HG02885 (cell line): ENCODE measurements at regions not wholly inside any gene's neighbourhood (a gene's known extent, or its start where the extent isn't known, plus 50 kb on each side); places are given as distances from the start of the nearest gene placed in this dataset.
"Not testable (repeated sequence)": the region's sequence is repeated elsewhere in the genome, so short reads cannot be mapped to it uniquely, and the experiment has no call there.

ENCODE experiments used
- ATAC-seq: cut with Tn5 transposase; IDR thresholded peaks from one replicate; pipeline ENCODE4 v1.9.1; 2021; ENCODE audit warnings: mild to moderate bottlenecking; ENCODE audit not compliant: unreplicated experiment, poor library complexity

DNA sequence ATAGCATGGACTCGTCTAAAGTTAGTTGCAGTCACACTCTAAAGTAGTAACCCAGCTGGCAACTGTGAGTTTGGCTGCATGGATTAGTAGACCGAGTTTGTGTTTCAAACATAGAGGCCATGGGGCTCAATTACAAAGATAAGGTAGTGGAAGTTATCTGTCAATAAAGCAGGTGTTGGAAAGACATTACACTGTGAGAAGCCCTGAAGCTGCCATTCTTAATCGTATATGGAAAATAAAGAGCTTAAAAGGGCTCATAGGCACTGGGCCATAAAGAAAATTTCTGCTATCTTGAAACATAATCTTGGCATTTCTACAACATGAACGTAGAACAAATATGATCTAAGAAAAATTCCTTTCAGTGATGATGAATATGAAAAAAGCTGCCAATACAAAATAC lies 837.7 kb downstream of the REEP3 start:
- ATAC-seq: no peak

DNA sequence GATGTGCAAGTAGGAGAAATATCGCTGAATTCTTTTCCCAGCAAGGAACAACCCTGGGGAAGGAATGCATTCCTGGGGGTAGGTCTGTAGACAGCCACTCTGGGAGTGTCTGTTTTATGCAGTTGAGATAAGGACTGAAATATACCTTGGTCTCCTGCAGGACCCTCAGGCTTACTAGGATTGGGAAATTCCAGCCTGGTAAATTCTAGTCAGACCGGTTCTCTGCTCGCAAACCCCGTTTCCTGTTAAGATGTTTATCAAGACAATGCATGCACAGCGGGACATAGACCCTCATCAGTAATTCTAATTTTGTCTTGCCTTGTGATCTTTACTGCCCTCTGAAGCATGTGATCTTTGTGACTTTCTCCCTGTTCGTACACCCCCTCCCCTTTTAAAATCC lies 839.0 kb downstream of the REEP3 start:
- not testable (repeated sequence) for ATAC-seq

DNA sequence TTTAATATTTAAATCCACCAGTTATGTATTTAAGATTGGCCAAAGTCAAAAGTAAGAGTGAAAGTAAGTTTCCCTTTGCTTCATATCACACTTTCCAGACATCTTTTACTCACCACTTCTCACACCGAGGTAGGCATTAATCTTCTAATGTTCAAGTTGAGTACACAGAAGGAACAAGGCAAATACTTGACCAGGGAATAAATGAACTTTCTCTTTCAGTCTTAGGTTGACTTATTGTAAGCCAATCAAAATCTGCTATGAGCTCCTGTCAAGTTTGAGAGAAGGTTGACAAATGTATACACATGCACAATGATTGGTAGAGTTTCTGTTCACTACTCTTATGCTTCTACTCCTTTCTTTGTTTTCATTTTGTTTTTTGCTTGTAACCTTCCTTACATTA lies 842.5 kb downstream of the REEP3 start:
- ATAC-seq: no peak

DNA sequence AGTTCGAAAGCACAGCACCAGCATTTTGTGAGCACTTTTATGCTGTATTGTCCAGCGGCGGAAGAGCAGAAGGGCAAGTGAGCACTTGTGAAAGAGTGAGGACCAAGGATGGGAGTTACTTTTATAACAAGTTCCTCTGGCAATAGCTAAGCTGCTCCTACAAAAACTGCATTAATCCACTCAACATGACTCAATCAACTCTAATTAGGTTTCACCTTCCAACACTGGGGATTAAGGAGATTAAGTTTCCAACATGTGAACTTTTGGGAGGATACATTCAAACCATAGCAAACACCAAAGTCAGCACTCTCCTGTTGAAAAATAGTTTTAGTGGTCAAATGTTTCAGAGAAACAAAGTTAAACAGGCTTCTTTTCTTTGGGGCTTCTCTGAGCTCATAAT lies 844.5 kb downstream of the REEP3 start:
- no peak for ATAC-seq

DNA sequence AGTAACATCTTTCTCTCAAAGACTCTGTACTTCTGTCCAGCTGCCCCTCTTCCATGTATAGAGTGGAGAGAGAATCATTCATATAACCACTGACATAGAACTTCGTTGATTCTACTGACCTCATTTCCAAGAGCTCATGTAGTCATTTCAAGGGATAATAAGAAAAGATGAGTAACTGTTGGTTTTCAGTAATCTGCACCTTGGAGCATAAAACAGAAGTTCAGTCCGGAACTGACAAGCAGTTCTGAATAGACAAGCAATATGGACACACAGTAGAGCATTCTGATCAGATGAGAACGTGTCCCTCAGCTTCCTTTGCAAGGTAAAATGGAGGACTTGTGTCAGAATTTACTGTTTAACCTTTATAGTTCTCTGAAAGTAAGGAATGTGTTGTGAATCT lies 847.1 kb downstream of the REEP3 start:
- no peak for ATAC-seq

DNA sequence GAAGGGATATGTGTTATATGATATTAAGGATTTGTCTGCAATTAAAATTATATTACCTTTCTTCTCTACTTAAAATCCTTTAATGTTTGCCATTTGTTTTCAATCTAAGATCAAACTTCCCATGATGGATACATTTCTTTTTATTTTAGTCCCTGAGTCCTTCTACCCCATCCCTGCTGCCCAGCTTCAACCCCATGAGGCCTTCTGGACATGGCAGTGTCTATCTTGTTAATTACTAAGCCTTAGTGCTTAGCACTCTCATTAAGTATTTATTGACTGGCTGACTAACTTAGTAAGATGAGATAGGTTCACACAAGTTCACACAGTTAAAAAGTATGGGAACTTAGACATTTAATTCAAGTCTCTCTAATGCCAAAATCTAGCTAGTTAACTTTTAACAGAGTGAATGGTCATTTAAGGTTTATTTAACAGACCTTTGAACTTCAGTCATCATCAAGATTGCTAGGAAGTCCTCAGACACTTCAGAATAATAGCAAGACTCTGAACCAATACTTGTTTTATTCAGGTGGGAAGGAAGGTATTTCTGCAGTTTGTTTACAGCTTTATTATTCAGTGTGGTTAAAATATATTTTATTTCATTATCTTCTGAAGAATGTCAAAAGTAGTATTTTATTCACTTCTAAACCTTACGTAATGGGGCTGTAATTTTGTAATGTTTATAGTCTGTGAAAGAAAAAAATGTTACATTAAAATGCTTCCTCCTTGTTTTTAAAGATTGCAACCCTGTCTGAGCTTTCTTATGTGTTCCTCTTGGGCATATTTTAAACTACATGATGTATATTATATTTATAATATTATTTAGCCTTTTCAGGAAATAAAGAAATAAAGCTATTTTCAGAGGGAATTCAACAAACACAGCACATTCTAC lies 848.9 kb downstream of the REEP3 start:
- ATAC-seq: no peak

DNA sequence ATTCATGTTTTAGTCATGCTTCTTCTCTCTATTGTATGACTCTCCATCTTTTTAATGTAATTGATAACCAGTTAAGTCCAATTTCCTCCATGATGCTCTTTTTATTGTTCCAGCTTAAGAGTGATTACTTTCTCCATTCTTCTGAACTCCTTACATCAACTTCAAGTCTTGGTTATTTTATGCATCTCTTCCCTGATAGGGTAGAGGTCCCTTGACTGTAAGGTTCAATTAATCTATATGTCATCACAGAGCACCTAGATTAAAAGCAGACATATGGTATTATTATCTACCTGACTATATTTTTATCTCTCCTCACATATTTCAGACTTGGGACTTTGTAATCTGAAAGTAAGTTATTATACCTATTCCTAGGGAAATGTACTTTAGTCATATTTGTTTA lies 853.1 kb downstream of the REEP3 start:
- no peak for ATAC-seq

DNA sequence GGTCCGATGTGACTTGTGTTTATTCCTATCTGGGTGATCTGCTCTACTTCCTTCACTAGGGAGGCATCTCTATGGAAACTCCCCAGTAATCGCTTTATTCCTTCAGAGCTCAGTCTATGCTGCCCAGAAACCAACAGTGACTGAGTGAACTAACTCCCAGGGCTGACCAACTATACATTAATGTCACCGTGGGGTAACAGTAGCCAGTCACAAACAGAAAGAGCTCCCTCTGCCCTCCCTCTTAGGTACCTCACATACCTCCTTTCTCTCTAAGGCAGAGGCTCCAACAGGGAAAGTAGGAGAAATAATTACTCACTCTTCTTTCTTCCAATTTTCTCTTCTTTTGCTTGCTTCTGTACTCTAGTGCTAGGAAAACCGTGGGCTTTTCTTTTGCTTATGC lies 855.0 kb downstream of the REEP3 start:
- no peak for ATAC-seq

DNA sequence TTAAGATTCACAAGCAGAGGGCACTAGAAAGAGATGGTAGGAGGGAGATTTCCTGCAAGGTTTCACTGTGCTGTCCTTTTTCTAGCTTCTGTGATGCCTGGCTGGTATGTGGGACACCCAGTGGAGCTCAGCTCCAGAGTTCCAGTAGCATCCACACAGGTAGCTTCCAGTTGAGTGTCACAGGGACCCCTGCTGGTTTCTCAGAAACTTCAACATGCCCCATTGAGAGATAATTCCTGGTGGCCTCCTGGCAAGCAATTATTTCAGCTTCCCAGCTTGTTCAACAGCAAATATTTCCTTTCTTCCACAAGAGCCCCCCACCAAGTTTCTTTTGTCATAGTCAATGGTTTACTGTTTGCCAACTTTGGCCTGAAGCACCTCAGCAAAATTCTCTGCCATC lies 858.7 kb downstream of the REEP3 start:
- ATAC-seq: no peak

DNA sequence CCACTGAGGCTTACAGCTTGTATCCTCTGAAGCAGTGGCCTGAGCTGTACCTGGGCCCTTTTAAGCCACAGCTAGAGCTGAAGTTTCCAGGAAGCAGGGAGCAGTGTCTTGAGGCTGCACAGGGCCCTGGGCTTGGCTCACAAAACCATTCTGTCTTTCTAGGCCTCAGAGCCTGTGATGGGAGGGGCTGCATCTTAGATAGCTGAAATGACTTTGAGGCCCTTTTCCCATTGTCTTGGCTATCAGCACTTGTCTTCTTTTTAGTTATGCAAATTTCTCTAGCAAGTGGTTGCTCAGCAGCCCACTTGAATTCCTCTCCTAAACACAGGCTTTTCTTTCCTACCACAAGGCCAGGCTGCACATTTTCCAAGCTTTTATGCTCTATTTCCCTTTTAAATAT lies 864.2 kb downstream of the REEP3 start:
- no peak for ATAC-seq

DNA sequence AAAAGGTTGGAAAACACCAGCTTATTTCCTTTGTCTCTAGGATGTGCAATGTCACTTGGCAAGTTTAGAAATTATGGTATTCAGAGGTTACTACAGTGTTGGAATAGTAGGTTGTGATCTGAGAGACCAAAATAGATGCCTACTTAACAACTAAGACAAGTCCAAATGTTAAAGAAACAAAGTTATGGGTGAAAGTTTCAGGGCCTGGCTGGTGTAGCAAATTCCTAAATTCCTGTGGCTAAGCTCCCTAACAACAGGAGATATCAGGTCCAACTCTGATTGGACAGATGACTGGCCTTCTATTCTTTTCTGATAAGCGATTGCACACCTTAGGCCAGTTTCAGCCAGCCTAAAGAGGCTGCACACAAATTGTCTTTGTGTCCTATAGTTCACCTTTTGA lies 873.5 kb downstream of the REEP3 start:
- no peak for ATAC-seq

DNA sequence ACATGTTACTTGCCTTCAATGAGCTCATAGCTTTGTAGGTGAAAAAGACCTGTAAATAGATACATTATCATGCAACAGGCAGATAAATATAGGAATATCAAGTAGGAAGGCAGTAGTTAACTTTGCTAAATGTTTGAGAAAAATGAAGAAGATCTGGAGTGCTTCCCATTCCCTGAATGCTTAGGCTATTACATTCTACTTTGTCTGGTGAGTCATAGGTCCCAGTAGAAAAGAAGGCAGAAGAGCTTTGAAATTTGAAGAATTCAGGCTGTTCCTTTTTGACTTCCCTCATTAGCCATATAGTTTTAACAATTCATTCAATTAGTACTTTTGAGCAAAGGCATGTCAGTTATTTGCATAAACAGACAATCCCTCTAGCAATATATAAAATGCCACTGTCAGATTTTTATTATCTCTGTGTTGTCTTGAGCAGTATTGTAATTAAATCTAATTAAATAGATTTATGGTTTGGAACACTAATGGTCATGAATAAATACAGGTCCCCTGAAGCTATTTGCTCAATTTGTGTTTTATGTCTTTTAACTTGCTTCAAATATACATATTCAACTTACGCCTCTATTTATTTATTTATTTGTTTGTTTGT lies 875.0 kb downstream of the REEP3 start:
- ATAC-seq: no peak

DNA sequence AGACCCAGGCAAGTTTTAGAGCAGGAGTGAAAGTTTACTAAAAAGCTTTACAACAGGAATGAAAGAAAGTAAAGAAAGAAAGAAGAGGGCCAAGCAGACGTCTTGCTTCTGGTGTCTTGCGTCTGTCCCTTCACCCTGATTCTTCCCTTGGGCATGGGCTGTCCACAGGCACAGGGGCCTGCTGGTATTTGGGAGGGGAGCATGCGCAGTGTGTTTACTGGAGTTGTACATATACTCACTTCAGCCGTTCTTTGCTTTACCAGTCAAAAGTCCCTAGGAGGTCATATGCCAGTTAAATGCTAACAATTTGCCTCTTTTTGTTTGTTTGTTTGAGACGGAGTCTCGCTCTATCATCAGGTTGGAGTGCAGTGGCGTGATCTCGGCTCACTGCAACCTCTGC lies 875.9 kb downstream of the REEP3 start:
- no peak for ATAC-seq

DNA sequence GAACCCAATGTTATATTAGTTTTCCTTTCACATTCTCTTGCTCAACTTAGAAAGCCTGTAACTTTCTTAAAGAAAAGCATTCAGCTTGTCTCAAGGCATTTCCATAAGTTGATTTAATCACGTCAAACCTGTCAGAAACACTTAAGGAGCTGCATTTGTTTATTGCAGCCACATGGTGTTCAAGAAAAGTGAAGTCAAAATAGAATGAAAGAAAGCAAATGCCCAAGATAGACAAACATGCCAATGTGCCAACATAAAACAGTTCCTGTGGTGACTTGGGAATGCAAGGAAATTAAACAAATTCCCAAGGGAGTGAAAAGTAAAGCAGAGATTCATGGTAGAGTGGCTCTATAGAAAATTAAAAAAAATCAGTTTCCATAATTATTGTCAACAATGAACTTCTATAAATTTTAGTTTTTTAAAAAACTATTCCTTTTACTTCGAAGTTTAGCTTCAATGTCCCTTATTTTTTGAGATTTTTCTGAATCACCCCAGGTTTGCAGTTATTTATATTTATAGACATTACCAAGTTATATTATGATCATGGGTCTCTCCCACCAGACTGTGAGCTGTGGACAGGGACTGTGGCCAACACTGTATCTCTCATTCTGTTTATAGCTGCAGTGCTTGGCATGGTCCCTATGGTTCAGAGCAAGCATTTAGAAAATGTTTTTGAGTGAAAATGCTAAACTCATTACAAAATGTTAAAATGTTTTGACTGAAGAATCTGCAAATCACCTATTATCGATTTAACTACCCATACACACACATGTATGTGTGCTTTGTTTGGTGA lies 887.4 kb downstream of the REEP3 start:
- ATAC-seq: no peak

DNA sequence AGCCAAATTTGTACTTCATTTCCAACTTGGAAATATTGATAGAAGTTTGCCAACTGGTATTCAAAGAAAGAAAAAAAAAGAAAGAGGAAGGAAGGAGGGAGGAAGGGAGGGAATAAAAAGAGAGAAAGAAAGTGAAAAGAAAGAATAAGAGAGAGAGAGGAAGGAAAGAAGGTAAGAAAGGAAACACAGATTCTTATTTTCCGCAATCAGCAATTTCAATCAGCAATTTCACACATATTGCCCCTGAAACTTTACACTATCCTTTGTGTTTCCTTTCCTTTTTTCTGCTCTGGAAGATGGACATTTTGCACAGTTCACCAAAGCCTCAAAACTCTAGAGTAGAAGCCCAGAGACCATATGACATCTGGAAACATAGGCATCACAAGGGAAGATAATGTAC lies 888.1 kb downstream of the REEP3 start:
- ATAC-seq: no peak

DNA sequence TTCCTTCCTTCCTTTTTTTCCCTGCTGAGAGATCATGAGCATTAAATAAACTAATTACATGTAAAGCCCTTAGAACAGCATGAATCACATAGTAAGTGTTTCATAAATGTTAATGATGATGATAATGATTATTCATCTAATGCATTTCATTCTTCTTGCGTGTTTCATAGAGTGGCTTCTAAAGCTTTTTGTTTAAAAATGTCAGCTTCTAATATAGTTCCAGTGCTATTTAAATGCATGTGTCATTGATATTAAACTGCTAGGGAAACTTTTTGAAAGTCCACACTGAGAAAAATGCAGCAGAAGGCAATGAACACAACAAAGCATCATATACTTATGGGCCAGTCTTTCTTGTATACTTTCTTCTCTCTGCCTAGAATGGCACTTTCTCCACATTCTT lies 894.8 kb downstream of the REEP3 start:
- ATAC-seq: no peak

DNA sequence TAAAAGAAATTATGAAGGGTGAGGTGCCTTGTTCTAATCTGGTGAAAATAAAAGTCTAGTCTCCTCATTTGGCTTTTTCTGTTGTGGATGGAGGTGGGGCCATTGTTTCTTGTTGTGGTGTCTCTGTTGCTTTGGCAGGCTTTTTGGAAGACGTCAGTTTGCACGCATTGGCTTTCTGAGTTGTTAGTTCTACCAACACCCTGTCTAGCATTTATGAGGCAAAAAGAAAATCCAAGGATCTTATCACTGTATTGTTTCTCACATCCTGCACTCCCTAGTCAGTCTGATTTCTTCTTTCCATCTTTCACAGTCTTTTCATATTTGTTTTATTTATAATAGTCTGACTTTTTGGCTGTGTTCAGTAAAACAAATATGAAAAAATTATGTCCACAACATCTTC lies 898.3 kb downstream of the REEP3 start:
- ATAC-seq: no peak

DNA sequence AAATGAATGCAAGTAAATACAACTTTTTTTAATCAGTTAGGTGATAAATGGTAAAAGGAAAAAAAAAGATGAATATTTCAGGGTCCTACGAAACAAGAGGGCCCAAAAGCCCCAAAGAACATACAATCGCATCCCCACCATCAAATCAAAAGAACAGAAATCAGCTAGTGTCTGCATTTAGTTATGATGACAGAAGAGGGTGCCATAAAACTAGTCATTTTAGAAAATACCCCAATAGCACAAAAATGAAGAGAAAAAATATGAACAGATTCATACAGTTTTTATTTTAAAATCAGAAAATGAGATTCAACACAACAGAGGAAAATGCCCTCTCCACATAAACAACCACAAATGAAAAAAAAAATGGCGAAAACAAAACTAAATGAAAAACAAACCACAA lies 905.5 kb downstream of the REEP3 start:
- no peak for ATAC-seq

DNA sequence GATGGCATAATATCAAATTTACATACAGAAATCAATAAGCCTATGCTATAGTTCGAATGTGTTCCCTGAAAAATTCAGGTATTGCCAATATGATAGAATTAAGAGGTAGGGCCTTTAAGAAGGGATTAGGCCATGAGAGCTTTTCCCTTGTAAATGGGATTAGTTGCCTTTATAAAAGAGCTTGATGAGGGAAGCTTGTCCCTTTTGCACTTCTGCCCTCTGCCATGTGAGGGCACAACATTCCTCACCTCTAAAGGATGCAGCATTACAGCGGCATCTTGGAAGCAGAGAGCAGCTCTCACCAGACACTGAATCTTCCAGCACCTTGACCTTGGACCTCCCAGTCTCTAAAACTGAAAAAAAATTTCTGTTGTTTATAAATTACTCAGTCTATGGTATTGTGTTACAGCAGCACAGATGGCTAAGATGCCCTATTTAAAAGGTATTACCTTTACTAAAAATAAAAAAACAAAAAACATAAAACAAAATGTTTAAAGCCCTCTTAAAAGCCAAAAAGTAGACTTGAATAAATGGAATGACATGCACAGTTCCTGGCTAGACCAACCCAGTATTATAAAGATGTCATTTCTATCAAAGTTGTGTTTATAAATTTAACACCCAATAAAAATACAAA lies 909.6 kb downstream of the REEP3 start:
- ATAC-seq: peak; percentile 51

DNA sequence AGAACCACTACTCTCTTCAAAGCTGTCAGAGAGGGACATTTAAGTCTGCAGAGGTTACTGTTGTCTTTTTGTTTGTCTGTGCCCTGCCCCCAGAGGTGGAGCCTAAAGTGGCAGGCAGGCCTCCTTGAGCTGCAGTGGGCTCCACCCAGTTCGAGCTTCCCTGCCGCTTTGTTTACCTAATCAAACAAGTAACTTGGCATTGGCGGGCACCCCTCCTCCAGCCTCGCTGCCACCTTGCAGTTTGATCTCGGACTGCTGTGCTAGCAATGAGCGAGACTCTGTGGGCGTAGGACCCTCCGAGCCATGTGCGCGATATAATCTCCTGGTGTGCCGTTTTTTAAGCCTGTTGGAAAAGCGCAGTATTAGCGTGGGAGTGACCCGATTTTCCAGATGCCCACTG lies 920.7 kb downstream of the REEP3 start:
- not testable (repeated sequence) for ATAC-seq

DNA sequence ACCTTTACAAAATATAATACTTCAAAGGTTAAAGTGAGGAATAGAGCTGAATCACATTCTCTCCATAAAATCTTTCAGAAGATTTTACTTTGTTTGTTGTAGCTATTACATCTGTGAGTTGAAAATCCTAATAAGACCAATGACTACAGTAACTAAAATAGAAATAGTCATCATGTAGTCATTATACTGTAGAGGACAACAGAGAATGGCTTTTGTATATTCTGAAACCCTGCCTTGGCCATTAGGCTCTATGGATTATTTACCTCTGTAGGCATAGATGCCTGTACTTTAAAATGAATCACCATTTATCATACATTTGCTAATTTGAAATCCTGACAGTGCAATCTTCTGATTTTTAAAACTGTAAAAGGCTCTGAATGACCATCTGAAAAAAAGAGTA lies 923.0 kb downstream of the REEP3 start:
- ATAC-seq: no peak
